ELF-1 (cell line): ENCODE measurements at regions not wholly inside any gene's neighbourhood (a gene's known extent, or its start where the extent isn't known, plus 50 kb on each side); places are given as distances from the start of the nearest gene placed in this dataset.
"Not testable (repeated sequence)": the region's sequence is repeated elsewhere in the genome, so short reads cannot be mapped to it uniquely, and the experiment has no call there.

Source experiments
- DNase-seq: peaks from one replicate; pipeline ENCODE4 v3.0.0-alpha.2; 2016; ENCODE audit warnings: low read depth, low spot score

GRCh38 chr3:153440311-153440710, 278.3 kb downstream of the RAP2B start:
- no peak for DNase-seq

- no peak for DNase-seq
Observed at GRCh38 chr3:153442386-153442785, 280.4 kb downstream of the RAP2B start.

GRCh38 chr3:153442799-153443487, 280.9 kb downstream of the RAP2B start:
- DNase-seq: no peak

GRCh38 chr3:153443961-153444360, 281.9 kb downstream of the RAP2B start:
- no peak for DNase-seq

- no peak for DNase-seq
Observed at GRCh38 chr3:153445817-153446216, 283.8 kb downstream of the RAP2B start.

- DNase-seq: no peak
Observed at GRCh38 chr3:153448151-153448829, 286.3 kb downstream of the RAP2B start.

- DNase-seq: no peak
Observed at GRCh38 chr3:153456833-153457545, 295.0 kb downstream of the RAP2B start.

- no peak for DNase-seq
Observed at GRCh38 chr3:153458881-153459280, 296.9 kb downstream of the RAP2B start.

GRCh38 chr3:153462545-153462944, 300.5 kb downstream of the RAP2B start:
- no peak for DNase-seq

- DNase-seq: no peak
Observed at GRCh38 chr3:153463895-153464294, 301.9 kb downstream of the RAP2B start.

GRCh38 chr3:153469162-153469561, 307.1 kb downstream of the RAP2B start:
- no peak for DNase-seq

- no peak for DNase-seq
Observed at GRCh38 chr3:153484842-153485241, 322.8 kb downstream of the RAP2B start.

GRCh38 chr3:153495422-153495821, 333.4 kb downstream of the RAP2B start:
- no peak for DNase-seq

- DNase-seq: no peak
Observed at GRCh38 chr3:153502682-153503081, 340.7 kb downstream of the RAP2B start.

- DNase-seq: no peak
Observed at GRCh38 chr3:153503873-153504272, 341.8 kb downstream of the RAP2B start.

GRCh38 chr3:153506205-153506604, 344.2 kb downstream of the RAP2B start:
- not testable (repeated sequence) for DNase-seq

GRCh38 chr3:153506686-153507085, 344.7 kb downstream of the RAP2B start:
- DNase-seq: not testable (repeated sequence)

- DNase-seq: peak; percentile 2
Observed at GRCh38 chr3:153513236-153513635, 351.2 kb downstream of the RAP2B start.

- no peak for DNase-seq
Observed at GRCh38 chr3:153528473-153528872, 366.4 kb downstream of the RAP2B start.

GRCh38 chr3:153539263-153539662, 377.2 kb downstream of the RAP2B start:
- DNase-seq: no peak

- DNase-seq: no peak
Observed at GRCh38 chr3:153545471-153545870, 383.4 kb downstream of the RAP2B start.

GRCh38 chr3:153547970-153548369, 385.9 kb downstream of the RAP2B start:
- no peak for DNase-seq

- not testable (repeated sequence) for DNase-seq
Observed at GRCh38 chr3:153549686-153550085, 387.7 kb downstream of the RAP2B start.
